ENCODE measurements at regions not wholly inside any gene's neighbourhood (a gene's known extent, or its start where the extent isn't known, plus 50 kb on each side); places are given as distances from the start of the nearest gene placed in this dataset.
"Not testable (repeated sequence)": the region's sequence is repeated elsewhere in the genome, so short reads cannot be mapped to it uniquely, and the experiment has no call there.

GRCh38 chr13:54004026-54004699 lies 975.5 kb downstream of the OLFM4 start:
- no peak for DNase-seq

- DNase-seq: no peak
Measured at GRCh38 chr13:54016542-54016941, 987.9 kb downstream of the OLFM4 start.

GRCh38 chr13:54018485-54018884 lies 989.9 kb downstream of the OLFM4 start:
- no peak for DNase-seq

- DNase-seq: no peak
Measured at GRCh38 chr13:54029226-54029625, 1000.6 kb downstream of the OLFM4 start.

- no peak for DNase-seq
Measured at GRCh38 chr13:54029720-54030119, 1001.1 kb downstream of the OLFM4 start.

- no peak for DNase-seq
Measured at GRCh38 chr13:54033323-54033861, 1004.8 kb downstream of the OLFM4 start.

GRCh38 chr13:54034047-54034446 lies 1005.4 kb downstream of the OLFM4 start:
- DNase-seq: no peak

GRCh38 chr13:54057416-54057815 lies 1028.8 kb downstream of the OLFM4 start:
- DNase-seq: not testable (repeated sequence)

GRCh38 chr13:54069958-54070357 lies 1041.3 kb downstream of the OLFM4 start:
- DNase-seq: not testable (repeated sequence)

GRCh38 chr13:54077569-54077968 lies 1049.0 kb downstream of the OLFM4 start:
- no peak for DNase-seq

GRCh38 chr13:54078271-54078870 lies 1049.8 kb downstream of the OLFM4 start:
- no peak for DNase-seq

GRCh38 chr13:54082309-54082708 lies 1053.7 kb downstream of the OLFM4 start:
- DNase-seq: not testable (repeated sequence)

GRCh38 chr13:54091884-54092283 lies 1063.3 kb downstream of the OLFM4 start:
- DNase-seq: no peak

- no peak for DNase-seq
Measured at GRCh38 chr13:54092686-54093085, 1064.1 kb downstream of the OLFM4 start.

- no peak for DNase-seq
Measured at GRCh38 chr13:54110597-54110996, 1082.0 kb downstream of the OLFM4 start.

GRCh38 chr13:54124700-54125099 lies 1096.1 kb downstream of the OLFM4 start:
- no peak for DNase-seq

- not testable (repeated sequence) for DNase-seq
Measured at GRCh38 chr13:54130931-54131330, 1102.3 kb downstream of the OLFM4 start.

GRCh38 chr13:54131433-54131832 lies 1102.8 kb downstream of the OLFM4 start:
- DNase-seq: not testable (repeated sequence)

- DNase-seq: not testable (repeated sequence)
Measured at GRCh38 chr13:54132127-54132526, 1103.5 kb downstream of the OLFM4 start.

GRCh38 chr13:54132720-54133119 lies 1104.1 kb downstream of the OLFM4 start:
- DNase-seq: not testable (repeated sequence)

GRCh38 chr13:54133746-54134145 lies 1105.1 kb downstream of the OLFM4 start:
- DNase-seq: no peak

- no peak for DNase-seq
Measured at GRCh38 chr13:54144828-54145227, 1116.2 kb downstream of the OLFM4 start.

GRCh38 chr13:54150851-54151250 lies 1122.2 kb downstream of the OLFM4 start:
- DNase-seq: no peak

- no peak for DNase-seq
Measured at GRCh38 chr13:54162069-54162468, 1133.5 kb downstream of the OLFM4 start.

All from activated gamma-delta T cell (primary cell).